A549 (cell line): ENCODE measurements at regions not wholly inside any gene's neighbourhood (a gene's known extent, or its start where the extent isn't known, plus 50 kb on each side); places are given as distances from the start of the nearest gene placed in this dataset.
"Not testable (repeated sequence)": the region's sequence is repeated elsewhere in the genome, so short reads cannot be mapped to it uniquely, and the experiment has no call there.

Experiments used
- ATAC-seq, 2 experiments: fragments of 200-7000 bp in 1 of 2; fragments of >200 bp in 1 of 2; cut with Nextera tagmentation in 1 of 2; cut with Tn5 transposase in 1 of 2; 3 replicates each; pipeline versions ENCODE4 v1.8.0 to v1.9.1; 2018 to 2020; ENCODE audit warnings: mild to moderate bottlenecking in 1 of 2, moderate library complexity in 1 of 2
- CTCF ChIA-PET: fragments of 300-600 bp; sonication (Branson Sonifier 250); formaldehyde crosslinking; extraction: SDS; loops from one replicate; lab custom pipeline; 2021; ENCODE audit warnings: antibody characterized with exemption, inconsistent platforms; lab: Yijun Ruan, JAX
- POLR2A ChIA-PET: fragments of 350-600 bp; formaldehyde crosslinking; extraction: SDS; loops from one replicate; lab custom pipeline; 2021; ENCODE audit warnings: antibody characterized with exemption, inconsistent platforms; lab: Yijun Ruan, JAX
- DNase-seq, 2 experiments: peaks; one replicate each; pipeline versions ENCODE4 v3.0.0 to v3.0.0-alpha.2; 2011 to 2016; ENCODE audit warnings: low read depth in 1 of 2, low spot score in 1 of 2
- FAIRE-seq: peaks from 2 replicates; lab custom pipeline; 2011; peaks lifted over from hg19 to GRCh38; lab: Jason Lieb, UNC
- H3K27ac ChIP-seq, 2 experiments: fragments of >200 bp; sonication (Bioruptor Twin); formaldehyde crosslinking; 3 replicates each; pipeline ENCODE4 v1.5.1; 2016 to 2017
- H3K4me1 ChIP-seq: fragments of >200 bp; sonication (Bioruptor Twin); formaldehyde crosslinking; 3 replicates; pipeline ENCODE4 v1.6.1; 2016
- H3K4me2 ChIP-seq: fragments of >200 bp; sonication (Bioruptor Twin); formaldehyde crosslinking; 3 replicates; pipeline ENCODE4 v1.6.1; 2016
- H3K4me3 ChIP-seq: fragments of >200 bp; sonication (Bioruptor Twin); formaldehyde crosslinking; 3 replicates; pipeline ENCODE4 v1.5.1; 2016
- H3K9me3 ChIP-seq: fragments of >200 bp; sonication (Bioruptor Twin); formaldehyde crosslinking; 3 replicates; pipeline ENCODE4 v1.6.1; 2016
- CHD2 ChIP-seq: fragments of 150-350 bp; IDR thresholded peaks from 2 replicates; pipeline ENCODE4 v1.6.1; 2014; ENCODE audit warnings: low read length; ENCODE audit not compliant: partially characterized antibody
- CTCF ChIP-seq: fragments of >200 bp; sonication (Bioruptor Twin); formaldehyde crosslinking; IDR thresholded peaks from 3 replicates; pipeline ENCODE4 v1.5.1; 2016
- E2F6 ChIP-seq: IDR thresholded peaks from 2 replicates; pipeline ENCODE4 v1.6.1; 2012; ENCODE audit warnings: low read depth, borderline replicate concordance
- EHF ChIP-seq: fragments of 250-450 bp; sonication (Bioruptor Pico); IDR thresholded peaks from 2 replicates; pipeline ENCODE4 v1.5.0; 2020; ENCODE audit warnings: mild to moderate bottlenecking
- FOSB ChIP-seq: fragments of 250-450 bp; sonication (Bioruptor Pico); IDR thresholded peaks from 2 replicates; pipeline ENCODE4 v1.5.0; 2020; ENCODE audit warnings: mild to moderate bottlenecking, moderate library complexity
- FOXS1 ChIP-seq: fragments of 250-450 bp; sonication (Bioruptor Pico); IDR thresholded peaks from 2 replicates; pipeline ENCODE4 v1.5.0; 2020; ENCODE audit warnings: mild to moderate bottlenecking, moderate library complexity
- GATA3 ChIP-seq: IDR thresholded peaks from 2 replicates; pipeline ENCODE4 v1.6.1; 2012; ENCODE audit warnings: borderline replicate concordance
- HDAC2 ChIP-seq: fragments of 200-600 bp; sonication (generic); IDR thresholded peaks from 2 replicates; pipeline ENCODE4 v1.6.1; 2016
- HES2 ChIP-seq: fragments of >200 bp; sonication (Bioruptor Twin); formaldehyde crosslinking; IDR thresholded peaks from 2 replicates; pipeline ENCODE4 v1.6.1; 2016
- HOXB13 ChIP-seq: fragments of 250-450 bp; sonication (Bioruptor Pico); IDR thresholded peaks from 2 replicates; pipeline ENCODE4 v1.5.0; 2020; ENCODE audit warnings: low read depth, mild to moderate bottlenecking, moderate library complexity
- JUN ChIP-seq, 2 experiments: fragments of >200 bp; sonication (Bioruptor Twin); formaldehyde crosslinking; IDR thresholded peaks; 2 replicates in 1 of 2; 3 replicates in 1 of 2; pipeline ENCODE4 v1.6.1; 2016 to 2017
- JUNB ChIP-seq: fragments of >200 bp; sonication (Bioruptor Twin); formaldehyde crosslinking; IDR thresholded peaks from 2 replicates; pipeline ENCODE4 v1.6.1; 2016
- NFE2L2 ChIP-seq: fragments of 150-350 bp; conservative IDR thresholded peaks from 2 replicates; pipeline ENCODE4 v1.6.1; 2014; ENCODE audit warnings: low read length
- NPAS2 ChIP-seq: fragments of 250-450 bp; sonication (Bioruptor Pico); IDR thresholded peaks from 2 replicates; pipeline ENCODE4 v1.8.0; 2022; ENCODE audit warnings: mild to moderate bottlenecking, moderate library complexity, borderline replicate concordance
- POLR2AphosphoS2 ChIP-seq: conservative IDR thresholded peaks from 2 replicates; pipeline ENCODE4 v1.6.1; 2012; ENCODE audit warnings: low read length, improper control_type of control experiment, inconsistent platforms
- RARB ChIP-seq: fragments of 250-450 bp; sonication (Bioruptor Pico); IDR thresholded peaks from 2 replicates; pipeline ENCODE4 v1.8.0; 2021; ENCODE audit warnings: mild to moderate bottlenecking, moderate library complexity
- SMC3 ChIP-seq: fragments of >200 bp; sonication (Bioruptor Twin); formaldehyde crosslinking; IDR thresholded peaks from 3 replicates; pipeline ENCODE4 v1.6.1; 2018; ENCODE audit warnings: inconsistent platforms
- TP53 ChIP-seq: fragments of 250-450 bp; sonication (Bioruptor Pico); IDR thresholded peaks from 2 replicates; pipeline ENCODE4 v1.5.0; 2021; ENCODE audit warnings: mild to moderate bottlenecking, moderate library complexity
- ZC3H11A ChIP-seq: fragments of 450-650 bp; IDR thresholded peaks from 2 replicates; pipeline ENCODE4 v1.6.1; 2014; ENCODE audit warnings: antibody characterized with exemption, mild to moderate bottlenecking
- ZFP36 ChIP-seq: fragments of 450-650 bp; IDR thresholded peaks from 2 replicates; pipeline ENCODE4 v1.6.1; 2014; ENCODE audit warnings: borderline replicate concordance; ENCODE audit not compliant: partially characterized antibody
- ZSCAN20 ChIP-seq: fragments of 250-450 bp; sonication (Bioruptor Pico); IDR thresholded peaks from 2 replicates; pipeline ENCODE4 v1.8.0; 2022; ENCODE audit warnings: mild to moderate bottlenecking, moderate library complexity
- WGBS: methylation state at CpG from one replicate; pipeline ENCODE4 v1.1.6; 2017; ENCODE audit errors: missing lambda C conversion rate; 5-methylcytosine and 5-hydroxymethylcytosine counted together
- TF ChIP-seq, protein P1 (sequence below): fragments of >200 bp; sonication (Bioruptor Twin); formaldehyde crosslinking; IDR thresholded peaks from 3 replicates; pipeline ENCODE4 v1.6.1; 2016
- TF ChIP-seq, protein P2 (sequence below): fragments of 250-450 bp; sonication (Bioruptor Pico); IDR thresholded peaks from 2 replicates; pipeline ENCODE4 v1.5.0; 2020; ENCODE audit warnings: low read depth, mild to moderate bottlenecking, moderate library complexity
- TF ChIP-seq, protein P3 (sequence below): IDR thresholded peaks from 2 replicates; pipeline ENCODE4 v1.6.1; 2012

- no peak overlapping the region for H3K27ac ChIP-seq
- no peaks in the 10 kb centered on the region for H3K4me1 ChIP-seq
- FAIRE-seq = no peak
- no peak for ATAC-seq
- TF ChIP-seq, protein P1, sequence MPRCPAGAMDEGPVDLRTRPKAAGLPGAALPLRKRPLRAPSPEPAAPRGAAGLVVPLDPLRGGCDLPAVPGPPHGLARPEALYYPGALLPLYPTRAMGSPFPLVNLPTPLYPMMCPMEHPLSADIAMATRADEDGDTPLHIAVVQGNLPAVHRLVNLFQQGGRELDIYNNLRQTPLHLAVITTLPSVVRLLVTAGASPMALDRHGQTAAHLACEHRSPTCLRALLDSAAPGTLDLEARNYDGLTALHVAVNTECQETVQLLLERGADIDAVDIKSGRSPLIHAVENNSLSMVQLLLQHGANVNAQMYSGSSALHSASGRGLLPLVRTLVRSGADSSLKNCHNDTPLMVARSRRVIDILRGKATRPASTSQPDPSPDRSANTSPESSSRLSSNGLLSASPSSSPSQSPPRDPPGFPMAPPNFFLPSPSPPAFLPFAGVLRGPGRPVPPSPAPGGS = no peak
- TF ChIP-seq ZC3H11A (no peak), E2F6 (no peak), CTCF (no peak), HES2 (no peak), CHD2 (no peak), RARB (CRISPR knock-in tag) (no peak), FOSB (CRISPR knock-in tag) (no peak), NPAS2 (no peak), JUNB (no peak), POLR2AphosphoS2 (no peak)
- TF ChIP-seq, protein P2, sequence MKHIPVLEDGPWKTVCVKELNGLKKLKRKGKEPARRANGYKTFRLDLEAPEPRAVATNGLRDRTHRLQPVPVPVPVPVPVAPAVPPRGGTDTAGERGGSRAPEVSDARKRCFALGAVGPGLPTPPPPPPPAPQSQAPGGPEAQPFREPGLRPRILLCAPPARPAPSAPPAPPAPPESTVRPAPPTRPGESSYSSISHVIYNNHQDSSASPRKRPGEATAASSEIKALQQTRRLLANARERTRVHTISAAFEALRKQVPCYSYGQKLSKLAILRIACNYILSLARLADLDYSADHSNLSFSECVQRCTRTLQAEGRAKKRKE (CRISPR knock-in tag) = no peak
- no peak overlapping the region for H3K4me3 ChIP-seq
- ChIA-PET CTCF (no interaction called here), POLR2A (no interaction called here)
- H3K4me2 ChIP-seq = no peak overlapping the region
- WGBS = 73% methylated on average over 2 of the region's 2 CpGs
- no peaks in the 10 kb centered on the region for H3K9me3 ChIP-seq
- no peak for DNase-seq
Observed at GRCh38 chr10:34010891-34011290, 676.4 kb upstream of the NRP1 start.

DNA sequence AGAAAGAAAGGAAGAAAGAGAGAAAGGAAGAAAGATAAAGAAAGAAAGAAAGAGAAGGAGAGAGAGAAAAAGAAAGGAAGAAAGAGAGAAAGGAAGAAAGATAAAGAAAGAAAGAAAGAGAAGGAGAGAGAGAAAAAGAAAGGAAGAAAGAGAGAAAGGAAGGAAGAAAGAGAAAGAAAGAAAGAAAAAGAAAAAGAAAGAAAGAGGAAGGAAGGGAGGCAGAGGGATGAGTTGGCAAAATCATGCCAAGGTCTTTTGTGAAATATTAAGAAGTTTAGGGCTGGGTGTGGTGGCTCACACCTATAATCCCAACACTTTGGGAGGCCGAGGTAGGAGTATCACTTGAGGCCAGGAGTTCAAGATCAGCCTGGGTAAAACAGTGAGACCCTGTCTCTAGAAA lies 675.8 kb upstream of the NRP1 start:
- H3K4me2 ChIP-seq, POLR2A ChIA-PET, ATAC-seq, H3K4me3 ChIP-seq, DNase-seq, H3K9me3 ChIP-seq, H3K4me1 ChIP-seq, H3K27ac ChIP-seq, CTCF ChIA-PET, FAIRE-seq: not testable (repeated sequence)
- 72% methylated on average over 1 of the region's 1 CpG for WGBS

DNA sequence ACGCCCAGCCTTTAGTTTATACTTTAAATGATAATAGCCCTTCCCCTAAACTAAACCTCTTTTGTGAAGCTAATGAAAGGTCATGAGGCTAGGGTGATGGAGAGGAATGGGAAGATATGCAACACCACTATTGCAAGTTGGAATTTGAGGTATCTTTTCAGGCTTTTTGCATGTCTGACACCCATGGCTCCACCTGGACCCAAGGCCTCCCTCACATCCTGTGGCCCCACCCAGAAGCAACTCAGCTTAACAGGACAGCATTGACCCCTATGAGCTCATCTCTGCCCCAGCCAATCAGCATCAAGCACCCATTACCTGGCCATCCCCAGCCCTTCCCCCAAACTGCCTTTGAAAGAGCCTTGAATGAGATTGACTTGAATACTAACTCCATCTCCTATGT lies 674.2 kb upstream of the NRP1 start:
- no peak overlapping the region for H3K4me3 ChIP-seq
- POLR2A ChIA-PET = no interaction called here
- FAIRE-seq = no peak
- CTCF ChIA-PET = no interaction called here
- no peak overlapping the region for H3K27ac ChIP-seq
- no peak overlapping the region for H3K4me2 ChIP-seq
- TF ChIP-seq JUN (IDR thresholded peaks at IDR 0.05) = no peak
- no peak for TF ChIP-seq HOXB13
- no peak for TF ChIP-seq NFE2L2
- no peak for TF ChIP-seq E2F6
- TF ChIP-seq, protein P3, sequence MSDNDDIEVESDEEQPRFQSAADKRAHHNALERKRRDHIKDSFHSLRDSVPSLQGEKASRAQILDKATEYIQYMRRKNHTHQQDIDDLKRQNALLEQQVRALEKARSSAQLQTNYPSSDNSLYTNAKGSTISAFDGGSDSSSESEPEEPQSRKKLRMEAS = no peak
- TF ChIP-seq ZFP36 = no peak
- no peak for TF ChIP-seq EHF
- TF ChIP-seq SMC3 = no peak
- no peak for TF ChIP-seq HDAC2
- no peak for TF ChIP-seq FOXS1 (CRISPR knock-in tag)
- TF ChIP-seq TP53 = no peak
- TF ChIP-seq GATA3 = no peak
- no peak for TF ChIP-seq ZSCAN20 (CRISPR knock-in tag)
- TF ChIP-seq, all 56 proteins: peak for 0
- Histone ChIP-seq H3K9me3 (no peaks in the 10 kb centered on the region), H3K4me1 (no peaks in the 10 kb centered on the region)
- no peak for DNase-seq
- 95% methylated on average over 1 of the region's 1 CpG for WGBS
- no peak for ATAC-seq
